ENCODE measurements at regions not wholly inside any gene's neighbourhood (a gene's known extent, or its start where the extent isn't known, plus 50 kb on each side); places are given as distances from the start of the nearest gene placed in this dataset.

- no peak for DNase-seq
- Histone ChIP-seq H3K9me2 (ENCODE audit: insufficient read depth) (no peaks in the 10 kb centered on the region), H3K36me3 (ENCODE audit: low read depth) (no peaks in the 10 kb centered on the region), H3K9me3 (ENCODE audit: insufficient read depth, low read depth) (no peaks in the 10 kb centered on the region), H3K27me3 (ENCODE audit: insufficient read depth, low read depth) (peaks cover 90% of the 10 kb centered on the region), H3K79me2 (ENCODE audit: low read depth) (no peaks in the 10 kb centered on the region), H3K4me3 (no peak overlapping the region), H4K20me1 (ENCODE audit: insufficient read depth) (no peaks in the 10 kb centered on the region), H3K27ac (no peak overlapping the region), H3K4me1 (replicated peaks; ENCODE audit: insufficient read depth) (no peaks in the 10 kb centered on the region), H3K4me2 (no peak overlapping the region), H3F3A (ENCODE audit: insufficient read depth, low read depth) (no peaks in the 10 kb centered on the region), H2AFZ (no peak overlapping the region)
- BruUV-seq (replicated peaks) = no TSS peak
- ChIA-PET POLR2A (ENCODE audit: unreplicated experiment) (no interaction called here), CTCF (no interaction called here)
- TF ChIP-seq EZH2 (IDR thresholded peaks at IDR 0.05; ENCODE audit: low read depth) (no peak), CTCF (conservative IDR thresholded peaks at IDR 0.05) (no peak)
- intact Hi-C loops (cut with micrococcal nuclease; ENCODE audit: unreplicated experiment) = no loop called here
Observed at GRCh38 chr1:38721816-38722215, 137.8 kb downstream of the RRAGC start.

- Histone ChIP-seq H3K79me2 (ENCODE audit: low read depth) (no peaks in the 10 kb centered on the region), H3K27me3 (ENCODE audit: insufficient read depth, low read depth) (peaks cover 86% of the 10 kb centered on the region), H3K36me3 (ENCODE audit: low read depth) (no peaks in the 10 kb centered on the region), H3K9me3 (ENCODE audit: insufficient read depth, low read depth) (no peaks in the 10 kb centered on the region), H4K20me1 (ENCODE audit: insufficient read depth) (no peaks in the 10 kb centered on the region), H3K27ac (no peak overlapping the region), H3F3A (ENCODE audit: insufficient read depth, low read depth) (no peaks in the 10 kb centered on the region), H3K9me2 (ENCODE audit: insufficient read depth) (no peaks in the 10 kb centered on the region), H3K4me3 (no peak overlapping the region), H2AFZ (no peak overlapping the region), H3K4me2 (no peak overlapping the region), H3K4me1 (replicated peaks; ENCODE audit: insufficient read depth) (no peaks in the 10 kb centered on the region)
- intact Hi-C loops (cut with micrococcal nuclease; ENCODE audit: unreplicated experiment) = no loop called here
- TF ChIP-seq EZH2 (IDR thresholded peaks at IDR 0.05; ENCODE audit: low read depth) (no peak), CTCF (conservative IDR thresholded peaks at IDR 0.05) (no peak)
- CTCF ChIA-PET = no interaction called here
- no TSS peak for BruUV-seq (replicated peaks)
- POLR2A ChIA-PET (ENCODE audit: unreplicated experiment) = no interaction called here
- no peak for DNase-seq
Observed at GRCh38 chr1:38719880-38720279, 139.7 kb downstream of the RRAGC start.

- Histone ChIP-seq H3F3A (ENCODE audit: insufficient read depth, low read depth) (no peaks in the 10 kb centered on the region), H3K27me3 (ENCODE audit: insufficient read depth, low read depth) (peaks cover 80% of the 10 kb centered on the region), H3K4me3 (no peak overlapping the region), H3K79me2 (ENCODE audit: low read depth) (no peaks in the 10 kb centered on the region), H3K4me1 (replicated peaks; ENCODE audit: insufficient read depth) (no peaks in the 10 kb centered on the region), H3K27ac (no peak overlapping the region), H4K20me1 (ENCODE audit: insufficient read depth) (no peaks in the 10 kb centered on the region), H3K9me3 (ENCODE audit: insufficient read depth, low read depth) (no peaks in the 10 kb centered on the region), H3K9me2 (ENCODE audit: insufficient read depth) (no peaks in the 10 kb centered on the region), H3K4me2 (no peak overlapping the region), H3K36me3 (ENCODE audit: low read depth) (no peaks in the 10 kb centered on the region), H2AFZ (no peak overlapping the region)
- POLR2A ChIA-PET (ENCODE audit: unreplicated experiment) = interaction anchor here (0.6 kb wide), 1 partner anchor 393 kb away, joined by 5 read pairs; no protein-coding TSS in a partner anchor
- TF ChIP-seq EZH2 (IDR thresholded peaks at IDR 0.05; ENCODE audit: low read depth) = no peak
- no peak for TF ChIP-seq CTCF (conservative IDR thresholded peaks at IDR 0.05)
- CTCF ChIA-PET = no interaction called here
- no TSS peak for BruUV-seq (replicated peaks)
- DNase-seq = no peak
- intact Hi-C loops (cut with micrococcal nuclease; ENCODE audit: unreplicated experiment) = no loop called here
Observed at GRCh38 chr1:38718031-38718430, 141.5 kb downstream of the RRAGC start.

Measured in PC-9 (cell line).